ENCODE measurements at regions not wholly inside any gene's neighbourhood (a gene's known extent, or its start where the extent isn't known, plus 50 kb on each side); places are given as distances from the start of the nearest gene placed in this dataset.

DNA sequence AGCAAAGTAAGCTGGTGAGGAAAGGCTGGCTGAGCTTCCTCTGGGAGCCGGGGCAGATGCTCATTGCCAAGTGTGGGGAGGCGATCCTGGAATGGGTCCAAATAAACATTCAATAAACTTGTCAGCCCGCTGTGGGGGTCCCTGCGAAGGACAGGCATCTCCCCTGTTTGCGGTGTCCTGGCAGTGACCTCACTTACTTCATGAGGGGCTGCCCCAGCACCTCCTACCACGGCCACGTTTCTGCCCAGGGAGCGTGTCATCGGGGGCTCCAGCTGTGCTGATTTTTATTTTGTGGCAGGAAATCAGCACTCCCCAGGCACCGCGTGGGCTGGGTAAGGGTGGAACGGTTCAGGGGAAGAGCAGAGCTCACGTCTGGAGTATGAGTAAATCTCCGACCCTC, 493.9 kb upstream of the B3GAT1 start:
- no peak for DNase-seq

DNA sequence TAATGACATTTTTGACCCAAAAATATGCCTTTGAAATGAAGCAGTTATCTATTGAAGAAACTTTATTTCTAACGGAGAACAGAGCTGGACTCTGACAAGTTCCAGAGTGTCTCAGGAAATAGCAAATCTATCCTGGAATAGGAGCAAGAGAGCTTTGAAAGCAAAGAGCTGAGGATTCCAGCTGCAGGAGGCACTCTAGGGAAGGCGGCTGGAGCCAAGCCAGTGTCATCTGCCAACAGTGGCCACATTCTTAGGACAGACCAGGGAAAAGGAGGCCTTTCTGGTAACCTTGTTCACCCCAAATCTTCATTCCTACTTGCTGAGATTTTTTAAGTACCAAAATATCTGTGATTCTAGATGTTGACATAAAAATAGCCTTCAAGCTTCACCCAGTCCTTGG, 493.5 kb upstream of the B3GAT1 start:
- DNase-seq: no peak

DNA sequence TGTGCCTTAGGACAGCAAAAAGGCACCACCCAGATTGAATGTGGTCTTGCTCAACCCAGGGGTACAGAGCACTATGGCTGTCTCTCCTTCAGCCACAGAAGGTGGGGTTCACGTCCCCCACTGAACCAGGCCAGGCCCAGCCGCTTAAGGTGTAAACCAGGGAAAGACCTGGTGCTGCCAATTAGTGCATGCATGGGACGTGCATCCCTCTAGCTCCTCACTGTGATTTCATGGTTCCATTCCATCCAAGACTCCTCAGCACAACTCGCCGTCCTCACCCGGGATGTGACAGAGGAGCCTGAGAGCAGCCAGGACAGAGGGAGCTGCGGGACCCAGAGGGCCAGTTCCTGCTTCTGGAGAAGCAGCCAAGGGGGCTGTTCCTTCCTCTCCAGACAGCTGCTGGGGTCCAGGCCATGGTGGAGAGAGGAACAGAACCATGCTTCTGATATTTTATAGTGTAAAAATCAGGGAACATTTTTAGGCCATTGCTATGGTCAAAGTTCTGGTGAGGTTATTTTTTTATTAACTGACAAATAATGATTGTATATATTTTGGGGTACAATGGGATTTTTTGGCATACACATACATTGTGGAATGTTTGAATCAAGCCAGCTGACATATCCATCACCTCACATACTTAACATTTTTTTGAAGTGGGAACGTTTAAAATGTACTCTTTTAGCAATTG, 492.2 kb upstream of the B3GAT1 start:
- DNase-seq: no peak

DNA sequence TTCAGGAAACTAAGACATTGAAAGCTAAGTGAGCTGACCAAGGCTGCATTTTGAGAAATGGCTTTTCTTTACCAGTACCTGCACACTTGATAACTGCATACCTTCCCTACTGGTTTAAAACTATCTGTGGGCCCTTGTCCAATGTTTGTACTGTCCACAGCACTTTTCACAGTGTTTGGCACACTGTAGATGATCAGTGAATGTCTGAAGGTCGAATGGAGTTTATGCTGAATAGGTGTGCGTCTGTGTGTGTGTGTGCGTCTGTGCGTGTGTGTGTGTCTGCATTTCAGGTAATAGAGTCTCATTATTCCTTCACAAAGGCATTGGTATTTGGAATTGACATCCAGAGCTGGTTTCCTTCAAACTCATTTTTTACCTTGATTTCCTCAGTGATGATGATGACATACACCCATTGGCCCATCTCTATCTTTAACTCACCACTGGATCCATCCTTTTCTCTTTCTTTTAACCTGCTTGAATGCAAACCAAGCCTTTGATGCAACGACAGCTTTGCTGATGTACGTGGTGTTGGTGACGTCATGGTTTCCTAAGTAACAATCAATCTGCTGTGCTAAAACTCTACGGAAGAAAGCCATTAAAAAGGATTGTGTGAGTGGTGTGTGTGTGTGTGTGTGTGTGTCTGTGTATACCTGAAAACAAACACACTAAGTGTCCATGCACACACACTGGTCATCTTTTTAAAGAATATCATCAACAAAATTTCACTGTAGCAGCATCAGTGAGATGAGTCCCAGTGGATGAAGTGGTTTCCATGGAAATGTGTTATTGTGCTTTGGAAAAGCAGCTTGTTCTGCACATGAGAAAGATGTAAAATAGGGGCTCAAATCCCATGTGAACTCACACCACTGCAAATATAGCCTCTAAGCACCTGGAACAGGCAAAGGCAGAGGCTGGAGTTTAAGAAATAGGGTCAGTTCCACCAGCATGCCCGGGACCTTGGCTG, 490.2 kb upstream of the B3GAT1 start:
- DNase-seq: no peak

DNA sequence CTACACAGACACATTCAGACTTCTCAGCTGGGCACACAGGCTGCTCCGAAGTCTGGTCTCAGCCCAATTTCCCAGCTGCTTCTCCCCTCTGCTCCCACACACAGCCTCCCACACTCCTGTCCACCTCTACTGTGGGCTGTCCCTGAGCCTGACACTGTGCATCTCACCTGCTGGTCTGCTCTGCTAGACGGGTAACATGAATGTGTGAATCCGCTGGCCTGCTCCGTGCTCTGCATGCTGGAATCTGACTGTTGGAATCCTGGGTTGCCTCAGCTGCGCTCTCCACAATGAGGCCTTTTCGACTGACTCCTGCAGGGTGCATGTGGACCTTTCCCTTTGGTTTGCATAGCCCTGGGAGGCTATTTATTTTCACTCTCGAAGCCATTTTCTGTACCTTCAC, 489.5 kb upstream of the B3GAT1 start:
- DNase-seq: no peak

DNA sequence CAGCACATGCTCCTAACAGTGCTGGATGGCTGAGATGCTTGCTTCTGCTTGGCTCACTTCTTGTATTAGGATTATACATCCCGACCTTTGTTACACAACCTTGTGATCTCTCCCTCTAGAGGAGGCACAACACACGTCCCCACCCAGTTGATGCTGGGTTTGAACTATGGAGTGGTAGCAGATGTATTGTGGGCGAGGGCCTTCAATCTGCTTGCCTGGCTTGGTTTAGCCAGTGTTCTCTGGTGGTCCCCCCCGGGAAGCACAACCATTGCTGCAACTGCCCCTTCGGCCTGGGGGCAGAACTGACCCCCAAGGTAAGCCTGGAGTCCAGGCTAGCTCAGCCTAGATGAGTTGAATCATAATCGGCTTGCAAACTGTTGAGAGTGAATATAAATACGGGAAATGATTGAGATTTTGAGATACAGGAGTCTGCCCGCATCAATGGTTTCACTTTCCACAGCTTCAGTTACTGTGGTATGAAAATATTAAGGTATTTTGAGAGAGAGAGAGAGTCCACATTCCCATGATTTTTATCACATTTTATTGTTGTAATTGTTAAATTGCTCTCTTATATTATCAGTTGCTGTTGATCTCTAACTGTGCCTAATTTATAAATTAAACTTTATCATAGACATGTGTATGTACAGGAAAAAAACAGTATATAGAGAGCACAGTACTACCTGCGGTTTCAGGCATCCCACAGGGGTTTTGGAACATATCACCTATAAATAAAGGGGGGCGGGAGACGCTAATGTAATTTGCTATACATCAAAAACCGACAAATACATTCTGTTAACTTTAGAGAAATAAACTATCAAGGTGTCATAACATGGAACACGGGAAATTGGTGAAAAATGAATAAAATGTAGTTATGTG, 482.0 kb upstream of the B3GAT1 start:
- peak; percentile 31 for DNase-seq

DNA sequence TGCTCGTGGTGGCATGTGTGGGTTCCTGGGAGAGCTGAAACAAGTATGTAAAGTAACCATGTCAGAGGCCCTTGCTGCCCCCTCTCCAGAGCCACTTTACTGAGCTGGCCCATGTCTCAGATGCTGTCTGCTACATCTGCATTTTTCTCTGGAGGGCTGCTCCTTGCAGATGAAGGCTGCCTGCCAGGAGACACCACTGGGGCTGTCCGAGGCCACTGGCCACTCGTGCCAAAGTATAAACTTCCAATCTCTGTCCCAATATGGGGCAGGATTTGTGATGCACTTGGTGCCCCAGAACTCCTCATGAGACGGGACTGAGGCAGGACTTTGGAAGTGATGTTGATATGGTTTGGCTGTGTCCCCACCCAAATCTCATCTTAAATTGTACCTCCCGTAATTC, 478.4 kb upstream of the B3GAT1 start:
- no peak for DNase-seq

DNA sequence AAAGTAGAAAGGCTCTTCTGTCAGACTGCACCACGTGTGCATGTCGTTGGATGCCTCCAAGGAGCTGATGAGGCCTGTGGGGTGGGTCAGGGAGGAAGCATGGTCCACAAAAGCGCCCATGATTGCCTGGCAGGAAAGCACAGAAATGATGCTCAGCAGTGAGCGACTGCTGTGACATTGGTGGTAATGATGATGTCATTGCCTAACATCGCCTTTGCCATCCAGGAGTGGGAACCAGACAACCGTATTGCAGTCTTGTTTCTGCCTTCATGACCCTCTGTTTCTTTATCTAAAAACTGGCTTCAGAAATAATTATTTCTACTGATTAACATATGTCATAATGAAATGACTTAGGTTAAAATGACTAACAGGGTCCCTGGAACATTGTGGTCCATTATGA, 477.8 kb upstream of the B3GAT1 start:
- DNase-seq: no peak

DNA sequence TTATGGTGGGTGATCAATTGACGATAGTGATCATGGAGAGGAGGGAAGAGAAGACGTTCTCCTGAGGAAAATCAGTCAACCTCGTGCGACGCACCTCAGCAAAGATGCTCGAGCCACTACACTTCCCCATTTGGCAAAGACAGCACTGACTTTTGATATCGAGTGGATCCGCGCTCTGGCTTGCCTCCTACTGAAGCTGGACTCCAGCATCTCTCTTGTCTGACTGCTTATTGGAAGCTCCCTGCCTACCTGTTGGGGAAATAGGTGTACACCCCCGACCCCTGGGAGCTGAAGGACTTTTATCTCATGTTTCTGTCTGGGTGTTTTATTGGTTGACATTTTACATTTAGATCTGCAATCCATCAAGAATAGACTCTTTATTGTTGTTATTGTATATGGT, 476.8 kb upstream of the B3GAT1 start:
- no peak for DNase-seq

DNA sequence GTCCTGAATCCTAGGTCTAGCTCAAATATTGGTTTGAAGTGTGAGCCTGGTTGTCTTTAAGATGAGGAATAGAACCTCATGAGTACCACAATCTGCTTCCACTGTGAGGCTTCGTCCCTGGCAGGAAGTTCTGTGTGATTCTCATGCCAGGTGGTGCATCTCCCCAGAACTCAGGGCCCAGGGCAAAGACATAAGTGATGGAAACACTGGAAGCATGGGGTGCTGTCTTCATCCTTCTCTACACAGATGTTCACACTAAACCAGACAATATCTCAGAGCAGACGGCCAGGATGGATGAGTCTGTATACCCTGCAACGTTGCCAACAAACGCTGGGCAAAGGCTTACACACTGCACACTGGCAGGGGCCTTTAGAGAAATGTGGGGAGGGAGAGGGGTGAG, 475.9 kb upstream of the B3GAT1 start:
- DNase-seq: no peak

DNA sequence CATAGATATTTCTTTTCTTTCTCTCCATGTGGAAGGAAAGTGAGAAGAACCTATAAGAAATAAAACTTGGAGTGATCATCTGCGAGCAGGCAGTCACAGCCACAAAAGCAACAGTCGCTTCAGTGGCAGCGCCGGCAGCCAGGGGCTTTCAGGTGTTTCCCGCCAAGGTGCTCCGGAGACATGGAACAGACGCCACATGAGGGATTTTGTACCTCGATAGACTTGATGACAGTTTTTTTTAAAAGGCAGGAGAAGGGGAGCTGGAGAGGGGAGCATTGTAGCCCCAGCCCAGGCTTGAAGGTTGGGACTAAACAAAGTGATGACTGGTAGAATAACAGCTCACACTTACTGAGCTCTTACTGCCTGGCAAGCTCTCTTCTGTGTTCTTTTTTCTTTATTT, 471.4 kb upstream of the B3GAT1 start:
- no peak for DNase-seq

DNA sequence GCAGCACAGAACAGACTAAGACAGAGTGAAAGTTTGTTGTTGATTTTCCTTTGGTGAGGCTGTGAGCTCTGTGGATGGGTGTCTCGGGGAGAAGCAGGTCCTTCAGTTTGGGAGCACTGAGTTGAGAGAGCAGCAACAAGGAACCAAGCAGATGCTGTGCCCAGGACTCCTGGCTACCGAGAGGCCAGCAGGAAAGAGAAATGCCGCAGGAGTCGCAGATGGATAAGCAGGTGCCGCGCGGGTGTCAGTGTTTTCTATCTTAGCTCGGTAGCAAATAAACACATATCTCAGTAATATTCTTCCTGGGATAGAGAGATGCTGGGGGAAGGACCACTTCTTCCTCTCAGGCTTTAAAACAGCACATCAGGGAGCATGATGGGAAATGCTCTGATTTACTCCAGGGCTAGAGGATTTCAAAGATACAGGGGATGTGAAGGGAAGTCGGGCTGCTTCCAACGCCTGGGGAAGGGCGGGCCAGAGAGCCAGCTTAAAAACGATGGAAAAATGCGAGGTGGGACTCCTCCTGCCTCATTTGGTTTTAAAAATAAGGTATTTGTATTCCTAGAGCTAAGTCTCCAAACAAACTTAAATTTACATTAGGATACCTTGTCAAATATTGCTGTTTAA, 470.7 kb upstream of the B3GAT1 start:
- no peak for DNase-seq

DNA sequence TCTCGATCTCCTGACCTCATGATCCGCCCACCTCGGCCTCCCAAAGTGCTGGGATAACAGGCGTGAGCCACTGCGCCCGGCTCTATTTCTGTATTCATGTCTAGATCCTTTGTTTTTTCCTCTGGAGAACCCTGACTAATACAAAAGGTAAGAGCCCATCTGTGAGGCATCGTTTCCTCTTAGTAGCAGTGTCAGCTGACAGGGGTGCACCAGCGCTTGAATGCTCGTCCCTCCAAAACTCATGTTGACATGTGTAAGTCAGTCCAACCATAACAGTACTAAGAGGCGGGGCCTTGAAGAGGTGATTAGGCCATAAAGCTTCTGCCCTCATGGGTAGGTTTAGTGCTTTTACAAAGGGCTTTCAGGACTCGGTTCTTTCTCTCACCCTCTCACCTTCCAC, 470.1 kb upstream of the B3GAT1 start:
- no peak for DNase-seq

DNA sequence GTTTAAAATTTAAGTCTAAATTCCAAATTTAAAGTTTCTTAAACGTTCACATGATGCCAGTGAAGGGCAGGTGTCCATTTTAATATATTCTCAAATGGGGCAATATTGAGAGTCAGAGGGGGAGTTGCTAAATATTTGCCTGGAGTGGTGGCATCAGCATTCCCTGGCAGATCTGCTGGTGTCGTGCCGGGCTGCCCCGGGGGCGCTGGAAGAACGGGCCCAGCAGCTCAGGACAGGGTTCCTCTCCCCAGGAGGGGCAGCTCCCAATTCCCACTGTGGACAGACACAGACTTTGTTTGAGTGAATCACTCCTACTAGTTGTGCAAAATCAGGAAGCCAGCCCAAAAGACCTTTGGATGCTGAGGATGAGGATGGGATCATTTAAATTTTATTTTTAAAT, 468.7 kb upstream of the B3GAT1 start:
- DNase-seq: no peak

DNA sequence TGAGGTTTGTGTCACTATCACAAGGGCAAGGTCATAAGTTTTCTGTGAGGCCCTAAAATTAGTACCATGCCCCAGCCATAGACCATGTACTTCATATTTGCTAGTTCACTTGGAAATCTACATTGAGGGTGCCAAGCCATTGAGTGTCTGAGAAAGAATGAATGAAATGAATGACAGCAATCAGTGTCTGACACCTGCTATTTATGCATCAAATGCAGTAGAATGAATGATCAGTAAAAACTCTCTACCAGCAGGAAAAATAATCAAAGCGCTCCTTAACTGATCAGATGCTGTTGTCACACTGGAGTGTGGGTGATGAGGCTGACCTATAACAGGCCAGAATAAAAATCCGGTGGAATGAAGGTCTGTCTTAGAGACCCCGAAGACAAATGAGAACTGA, 467.9 kb upstream of the B3GAT1 start:
- DNase-seq: no peak

DNA sequence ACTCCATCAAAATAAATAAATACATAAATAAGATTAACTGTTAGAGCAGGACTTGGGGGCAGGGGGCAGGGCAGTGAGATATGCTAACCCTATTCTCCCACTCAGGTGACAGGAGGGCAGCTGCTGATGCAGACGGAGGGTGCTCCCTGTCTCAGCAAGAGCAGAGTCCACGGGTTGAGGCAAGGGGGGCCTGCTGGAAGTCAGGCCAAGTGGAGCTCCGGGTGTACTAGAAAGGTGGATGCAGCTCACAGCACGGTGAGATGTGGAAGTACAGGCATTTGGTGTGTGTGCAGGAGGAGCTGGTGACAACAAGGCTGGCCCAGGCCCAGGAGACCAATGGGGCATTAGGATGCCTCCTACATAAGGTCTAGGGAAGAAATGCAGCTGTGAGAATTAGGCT, 467.3 kb upstream of the B3GAT1 start:
- DNase-seq: no peak

DNA sequence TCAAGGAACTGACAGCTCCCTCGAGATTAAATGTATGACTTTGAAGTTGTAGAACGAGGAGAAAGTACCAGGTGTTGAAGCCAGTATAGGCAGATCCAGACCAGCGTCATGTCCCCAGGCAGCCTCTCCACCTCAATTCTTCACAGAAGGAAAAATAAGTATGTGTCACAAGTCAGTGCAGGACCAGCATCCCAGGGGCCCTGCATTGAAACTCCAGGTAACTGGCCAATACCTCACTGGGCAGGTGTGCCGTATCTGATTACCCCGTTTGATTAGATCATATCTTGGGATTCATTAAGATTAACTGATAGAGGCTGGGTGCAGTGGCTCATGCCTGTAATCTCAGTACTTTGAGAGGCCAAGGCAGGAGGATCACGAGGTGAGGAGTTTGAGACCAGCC, 466.7 kb upstream of the B3GAT1 start:
- DNase-seq: no peak

DNA sequence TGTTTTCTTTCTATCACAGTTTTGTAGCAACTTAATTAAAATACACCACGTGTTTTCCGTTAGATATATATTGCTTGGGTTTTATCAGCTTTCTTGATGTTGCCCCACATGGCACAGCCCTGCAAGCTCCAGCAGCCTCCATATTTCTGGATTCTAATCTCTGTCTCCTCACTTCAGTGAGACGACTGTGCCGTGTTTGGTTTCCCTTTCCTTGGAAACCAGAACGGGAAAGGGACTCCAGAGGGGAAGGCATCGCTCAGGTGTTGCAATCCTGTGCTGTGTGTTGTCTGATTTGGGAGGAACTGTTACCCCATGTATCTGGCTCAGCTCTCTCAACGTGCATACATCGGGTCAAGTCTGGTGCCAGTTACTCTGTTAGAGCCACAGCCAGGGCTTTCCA, 464.2 kb upstream of the B3GAT1 start:
- DNase-seq: no peak

DNA sequence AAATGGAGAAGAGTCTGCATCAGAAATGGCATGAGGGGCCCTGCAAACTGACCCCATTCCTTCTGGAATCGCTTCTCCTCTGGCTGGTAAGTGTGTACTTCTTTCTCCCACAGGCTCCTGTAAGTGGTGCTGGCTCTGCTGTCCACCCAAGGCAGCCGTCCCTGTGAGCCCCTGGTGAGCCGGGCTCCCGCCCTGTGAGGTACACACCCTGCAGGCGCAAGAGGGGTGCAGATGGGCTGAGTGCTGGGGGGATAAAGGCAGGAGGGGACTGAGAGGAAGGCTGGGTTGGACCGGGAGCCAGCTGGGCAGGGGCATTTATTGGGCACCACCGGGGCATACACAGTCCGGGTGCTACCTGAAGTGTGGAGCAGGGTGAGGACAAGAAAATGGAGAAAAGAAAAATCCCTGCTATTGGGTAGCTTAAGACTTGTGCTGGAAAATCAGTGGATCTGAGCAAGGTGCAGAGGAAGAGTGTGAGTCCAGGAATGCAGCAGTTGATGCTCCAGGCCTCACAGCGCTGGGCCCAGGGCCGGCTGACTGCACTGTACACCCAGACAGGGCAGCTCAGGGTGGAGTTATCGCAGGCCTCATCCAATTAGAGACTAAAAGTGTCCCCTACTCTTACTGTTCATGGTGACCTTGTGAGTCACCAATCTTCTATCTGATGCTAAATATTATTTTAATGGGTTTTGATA, 455.1 kb upstream of the B3GAT1 start:
- no peak for DNase-seq

DNA sequence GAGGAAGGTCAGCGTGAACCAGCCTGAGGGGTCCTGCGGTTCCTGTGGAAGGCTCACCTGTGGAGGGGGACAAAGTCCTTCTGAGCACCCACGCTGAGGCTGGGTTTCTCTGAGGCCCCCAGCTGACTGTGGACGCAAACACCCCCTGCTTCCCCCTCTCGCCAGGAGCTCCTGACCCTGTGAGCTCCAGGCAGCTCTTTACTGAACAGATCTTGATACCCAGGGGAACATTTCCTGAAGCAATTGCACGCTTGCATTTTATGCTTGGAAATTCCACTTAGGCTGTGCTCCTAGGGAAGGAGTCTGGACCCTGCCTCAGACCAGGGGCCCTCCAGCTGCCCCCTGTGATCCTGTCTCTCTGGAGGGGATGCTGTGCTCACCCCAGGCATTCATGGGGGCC, 454.2 kb upstream of the B3GAT1 start:
- DNase-seq: no peak

DNA sequence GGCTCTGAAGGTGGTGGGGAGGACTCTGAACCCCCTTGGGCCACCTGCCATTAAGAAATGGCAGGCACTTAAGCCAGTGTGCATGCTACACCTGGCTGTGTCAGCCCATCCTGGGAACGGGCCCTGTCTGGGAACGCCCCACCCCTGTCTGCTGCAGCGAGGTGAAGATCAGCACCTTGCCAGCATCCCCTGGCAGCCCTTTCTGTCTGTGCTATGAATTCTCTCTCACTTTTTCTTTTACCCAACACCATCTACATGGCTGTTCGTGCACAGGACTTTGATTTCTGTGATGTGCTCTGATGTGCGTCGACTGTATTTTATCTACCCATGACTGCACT, 452.9 kb upstream of the B3GAT1 start:
- DNase-seq: no peak

DNA sequence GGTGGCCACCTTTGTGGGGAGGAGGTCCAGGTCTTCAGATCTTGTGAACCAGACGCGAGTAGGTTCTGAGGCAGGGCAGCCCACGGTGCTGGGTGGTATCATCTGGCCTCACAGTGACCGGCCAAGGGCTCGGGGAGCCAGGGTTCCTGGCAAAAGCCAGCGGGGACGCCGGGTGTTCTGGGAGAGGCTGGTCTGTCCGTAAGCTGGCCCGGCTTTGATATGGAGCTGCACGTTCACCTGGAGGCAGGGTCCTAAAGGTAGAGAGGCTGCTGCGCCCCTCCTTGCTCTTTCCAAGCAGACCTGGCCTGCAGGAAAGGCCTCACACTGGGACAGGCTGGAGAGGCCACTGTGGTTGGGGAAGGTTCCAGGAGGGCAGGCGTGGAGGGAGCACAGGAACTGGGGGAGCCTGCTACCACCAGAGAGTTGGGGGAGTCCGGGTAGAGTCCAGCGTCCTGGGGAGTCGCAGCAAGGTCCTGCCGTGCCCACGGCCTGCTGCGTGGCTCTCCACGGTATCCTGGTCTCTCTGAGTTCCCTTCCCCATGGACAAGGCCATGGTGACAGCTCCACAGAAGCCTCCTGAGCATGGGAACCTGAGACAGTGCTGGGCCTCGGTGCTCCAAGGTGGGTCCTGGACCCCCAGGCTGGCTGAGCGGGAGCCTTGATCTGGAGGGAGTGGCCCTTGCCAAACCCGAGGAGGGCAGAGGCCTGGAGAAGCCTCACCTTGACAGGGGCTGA, 452.4 kb upstream of the B3GAT1 start:
- no peak for DNase-seq

All from OCI-M1 (cell line).